Esophagus squamous epithelium (tissue), 5 donors: ENCODE measurements at regions not wholly inside any gene's neighbourhood (a gene's known extent, or its start where the extent isn't known, plus 50 kb on each side); places are given as distances from the start of the nearest gene placed in this dataset.

Source experiments
- DNase-seq: peaks from one replicate; lab custom pipeline; 2025; lab: John Stamatoyannopoulos, UW
- H3K27ac ChIP-seq, 4 donors: fragments of 200-600 bp; sonication (generic); one replicate each; pipeline ENCODE4 v1.5.1; 2016 to 2019; ENCODE audit warnings: mild to moderate bottlenecking in 1 of 4
- H3K27me3 ChIP-seq, 4 donors: fragments of 200-600 bp; sonication (generic); 1 replicate in 3 of 4; 2 replicates in 1 of 4; pipeline versions ENCODE4 v1.5.1 to v1.6.0; 2017 to 2021; ENCODE audit warnings: antibody characterized with exemption in 1 of 4
- H3K36me3 ChIP-seq, 3 donors: fragments of 200-600 bp; sonication (generic); one replicate each; pipeline ENCODE4 v1.5.1; 2016 to 2019
- H3K4me1 ChIP-seq, 3 donors: fragments of 200-600 bp; sonication (generic); one replicate each; pipeline ENCODE4 v1.5.1; 2017 to 2019
- H3K4me3 ChIP-seq, 4 donors: fragments of 200-600 bp; sonication (generic); 1 replicate in 3 of 4; 2 replicates in 1 of 4; pipeline ENCODE4 v1.5.1; 2016 to 2019; ENCODE audit warnings: mild to moderate bottlenecking in 2 of 4, moderate library complexity in 1 of 4
- H3K9me3 ChIP-seq, 3 donors: fragments of 200-600 bp; sonication (generic); one replicate each; pipeline ENCODE4 v1.5.1; 2016 to 2019
- CTCF ChIP-seq, 6 experiments: fragments of 450-650 bp in 4 of 6; fragments of 200-600 bp in 2 of 6; sonication (generic) in 2 of 6; IDR thresholded peaks; one replicate each; pipeline ENCODE4 v1.5.1; 2016 to 2019; ENCODE audit warnings: antibody characterized with exemption in 6 of 6, mild to moderate bottlenecking in 4 of 6, moderate library complexity in 4 of 6
- POLR2A ChIP-seq, 4 donors: fragments of 450-650 bp; IDR thresholded peaks; one replicate each; pipeline ENCODE4 v1.6.1; 2017; ENCODE audit warnings: antibody characterized with exemption in 4 of 4, mild to moderate bottlenecking in 4 of 4, moderate library complexity in 3 of 4
- WGBS, 2 donors: methylation state at CpG; one replicate each; pipeline ENCODE4 v1.1.5; 2018; 5-methylcytosine and 5-hydroxymethylcytosine counted together
- intact Hi-C: fragments of 100-400 bp; cut with DNase I; formaldehyde crosslinking; loops from one replicate; pipeline ENCODE4 v1.15.0; 2022
- donor health status: DM: yes; HTN: yes; CAD: no.

DNA sequence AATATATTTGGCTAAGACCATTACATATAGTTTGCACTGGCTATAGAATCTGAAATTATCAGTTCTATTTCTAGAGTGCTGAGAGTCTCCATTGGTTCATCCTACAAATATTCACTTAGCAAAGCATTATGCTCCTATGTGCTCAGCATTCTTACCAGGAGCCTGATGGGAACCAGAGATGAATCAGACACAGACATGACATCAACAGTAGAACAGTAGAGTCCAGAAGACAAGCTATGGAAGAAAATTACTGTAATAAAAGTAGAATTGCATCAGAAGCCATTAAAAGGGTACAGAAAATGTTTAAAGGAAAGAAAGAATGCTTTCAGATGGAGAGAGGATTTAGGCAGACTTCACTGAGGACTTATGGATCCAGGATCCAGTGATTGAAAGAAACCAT lies 271.7 kb upstream of the SNX7 start:
- Histone ChIP-seq H3K27me3 (no peaks in the 10 kb centered on the region), H3K27ac (no peak overlapping the region), H3K4me1 (no peaks in the 10 kb centered on the region), H3K36me3 (no peaks in the 10 kb centered on the region), H3K4me3 (no peak overlapping the region), H3K9me3 (no peaks in the 10 kb centered on the region)
- no peak for DNase-seq
- no peak for TF ChIP-seq CTCF (IDR thresholded peaks at IDR 0.05)
- no peak for TF ChIP-seq POLR2A (IDR thresholded peaks at IDR 0.05)
- intact Hi-C loops: no loop called here

DNA sequence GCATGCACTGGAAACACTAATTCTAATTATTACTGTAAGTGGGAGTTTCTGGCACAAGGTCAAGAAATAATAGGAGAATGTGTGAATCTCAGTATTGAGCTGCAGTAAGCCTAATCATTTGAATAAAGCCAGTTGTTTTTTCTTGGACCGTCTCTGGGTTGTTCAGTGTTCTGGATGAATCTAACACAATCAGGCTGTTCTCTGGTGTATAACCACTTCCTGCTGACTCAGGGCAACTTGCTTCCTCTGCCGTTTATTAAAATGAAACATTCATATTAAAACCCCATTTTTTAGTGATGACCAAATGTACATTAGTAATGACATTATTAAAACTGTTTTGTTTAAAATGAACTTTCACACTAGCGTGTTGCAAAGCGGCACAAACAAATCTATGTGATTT lies 273.1 kb upstream of the SNX7 start:
- H3K4me1 ChIP-seq: no peaks in the 10 kb centered on the region
- H3K27me3 ChIP-seq: no peaks in the 10 kb centered on the region
- no peak for DNase-seq
- H3K27ac ChIP-seq: peak overlapping the region in 2 of 4 donors; percentile 2 to 7
- no peak for TF ChIP-seq CTCF (IDR thresholded peaks at IDR 0.05)
- no peak for TF ChIP-seq POLR2A (IDR thresholded peaks at IDR 0.05)
- H3K4me3 ChIP-seq: no peak overlapping the region
- H3K9me3 ChIP-seq: no peaks in the 10 kb centered on the region
- WGBS, 2 donors: 20 to 25% methylated on average over 4 of the region's 4 CpGs
- H3K36me3 ChIP-seq: no peaks in the 10 kb centered on the region
- intact Hi-C loops: no loop called here

GRCh38 chr1:98387701-98388100 lies 273.8 kb upstream of the SNX7 start:
- H3K36me3 ChIP-seq: no peaks in the 10 kb centered on the region
- no peaks in the 10 kb centered on the region for H3K9me3 ChIP-seq
- H3K27me3 ChIP-seq: no peaks in the 10 kb centered on the region
- intact Hi-C loops: no loop called here
- WGBS, 2 donors: 74 to 82% methylated on average over 4 of the region's 4 CpGs
- H3K4me3 ChIP-seq: no peak overlapping the region
- no peaks in the 10 kb centered on the region for H3K4me1 ChIP-seq
- peak overlapping the region in 2 of 4 donors; percentile 2 to 7 for H3K27ac ChIP-seq
- no peak for TF ChIP-seq POLR2A (IDR thresholded peaks at IDR 0.05)
- no peak for TF ChIP-seq CTCF (IDR thresholded peaks at IDR 0.05)
- no peak for DNase-seq

- no peak overlapping the region for H3K4me3 ChIP-seq
- no peak for DNase-seq
- 91 to 92% methylated on average over 4 of the region's 4 CpGs for WGBS, 2 donors
- TF ChIP-seq CTCF (IDR thresholded peaks at IDR 0.05): no peak
- TF ChIP-seq POLR2A (IDR thresholded peaks at IDR 0.05): no peak
- intact Hi-C loops: no loop called here
- H3K9me3 ChIP-seq: no peaks in the 10 kb centered on the region
- H3K27me3 ChIP-seq: no peaks in the 10 kb centered on the region
- H3K36me3 ChIP-seq: no peaks in the 10 kb centered on the region
- H3K4me1 ChIP-seq: no peaks in the 10 kb centered on the region
- H3K27ac ChIP-seq: no peak overlapping the region
These were observed 274.7 kb upstream of the SNX7 start for GRCh38 chr1:98386675-98387440.

GRCh38 chr1:98385652-98386051 lies 275.9 kb upstream of the SNX7 start:
- no peak overlapping the region for H3K4me3 ChIP-seq
- H3K27me3 ChIP-seq: no peaks in the 10 kb centered on the region
- H3K36me3 ChIP-seq: no peaks in the 10 kb centered on the region
- 58 to 72% methylated on average over 1 of the region's 1 CpG for WGBS, 2 donors
- TF ChIP-seq CTCF (IDR thresholded peaks at IDR 0.05) (no peak), POLR2A (IDR thresholded peaks at IDR 0.05) (no peak)
- no peak overlapping the region for H3K27ac ChIP-seq
- intact Hi-C loops: no loop called here
- no peak for DNase-seq
- no peaks in the 10 kb centered on the region for H3K9me3 ChIP-seq
- no peaks in the 10 kb centered on the region for H3K4me1 ChIP-seq
